ENCODE measurements at regions not wholly inside any gene's neighbourhood (a gene's known extent, or its start where the extent isn't known, plus 50 kb on each side); places are given as distances from the start of the nearest gene placed in this dataset.

GRCh38 chr16:79401157-79401556 lies 199.4 kb downstream of the MAF start:
- no peaks in the 10 kb centered on the region for H3K27me3 Mint-ChIP-seq
- POLR2A ChIA-PET: no interaction called here
- DNase-seq (no peak), ATAC-seq (ENCODE audit: low read depth) (no peak)
- H3K4me3 Mint-ChIP-seq: no peak overlapping the region
- intact Hi-C loops (cut with micrococcal nuclease): no loop called here
- H3K27ac Mint-ChIP-seq: no peak overlapping the region
- no peak for TF ChIP-seq CTCF (IDR thresholded peaks at IDR 0.05)
- CTCF ChIA-PET: no interaction called here
- no peaks in the 10 kb centered on the region for H3K4me1 Mint-ChIP-seq
- H3K9me3 Mint-ChIP-seq: no peaks in the 10 kb centered on the region
- H3K36me3 Mint-ChIP-seq (ENCODE audit: low read depth): no peaks in the 10 kb centered on the region

- no peaks in the 10 kb centered on the region for H3K9me3 Mint-ChIP-seq
- no peaks in the 10 kb centered on the region for H3K4me1 Mint-ChIP-seq
- CTCF ChIA-PET: no interaction called here
- POLR2A ChIA-PET: no interaction called here
- DNase-seq: no peak
- no peak overlapping the region for H3K27ac Mint-ChIP-seq
- H3K4me3 Mint-ChIP-seq: no peak overlapping the region
- intact Hi-C loops (cut with micrococcal nuclease): no loop called here
- ATAC-seq (ENCODE audit: low read depth): no peak
- H3K27me3 Mint-ChIP-seq: no peaks in the 10 kb centered on the region
- no peak for TF ChIP-seq CTCF (IDR thresholded peaks at IDR 0.05)
- no peaks in the 10 kb centered on the region for H3K36me3 Mint-ChIP-seq (ENCODE audit: low read depth)
These were observed 199.9 kb downstream of the MAF start for GRCh38 chr16:79400462-79401149.

- no peak for DNase-seq
- ChIA-PET CTCF (no interaction called here), POLR2A (no interaction called here)
- no peak overlapping the region for H3K27ac Mint-ChIP-seq
- H3K36me3 Mint-ChIP-seq (ENCODE audit: low read depth): no peaks in the 10 kb centered on the region
- no peaks in the 10 kb centered on the region for H3K4me1 Mint-ChIP-seq
- H3K4me3 Mint-ChIP-seq: no peak overlapping the region
- ATAC-seq (ENCODE audit: low read depth): no peak
- intact Hi-C loops (cut with micrococcal nuclease): no loop called here
- no peaks in the 10 kb centered on the region for H3K9me3 Mint-ChIP-seq
- TF ChIP-seq CTCF (IDR thresholded peaks at IDR 0.05): no peak
- peaks cover 8% of the 10 kb centered on the region for H3K27me3 Mint-ChIP-seq
These were observed 204.9 kb downstream of the MAF start for GRCh38 chr16:79395591-79395990.

GRCh38 chr16:79394206-79394605 lies 206.3 kb downstream of the MAF start:
- POLR2A ChIA-PET: no interaction called here
- no peaks in the 10 kb centered on the region for H3K36me3 Mint-ChIP-seq (ENCODE audit: low read depth)
- TF ChIP-seq CTCF (IDR thresholded peaks at IDR 0.05): no peak
- ATAC-seq (ENCODE audit: low read depth) (no peak), DNase-seq (no peak)
- H3K27ac Mint-ChIP-seq: no peak overlapping the region
- CTCF ChIA-PET: no interaction called here
- no peak overlapping the region for H3K4me3 Mint-ChIP-seq
- no peaks in the 10 kb centered on the region for H3K4me1 Mint-ChIP-seq
- no peaks in the 10 kb centered on the region for H3K9me3 Mint-ChIP-seq
- intact Hi-C loops (cut with micrococcal nuclease): no loop called here
- H3K27me3 Mint-ChIP-seq: peaks cover 8% of the 10 kb centered on the region

GRCh38 chr16:79393564-79393963 lies 207.0 kb downstream of the MAF start:
- Mint-ChIP-seq H3K4me3 (no peak overlapping the region), H3K36me3 (ENCODE audit: low read depth) (no peaks in the 10 kb centered on the region), H3K27me3 (peaks cover 8% of the 10 kb centered on the region), H3K4me1 (no peaks in the 10 kb centered on the region), H3K9me3 (no peaks in the 10 kb centered on the region), H3K27ac (no peak overlapping the region)
- POLR2A ChIA-PET: no interaction called here
- DNase-seq (no peak), ATAC-seq (ENCODE audit: low read depth) (no peak)
- no peak for TF ChIP-seq CTCF (IDR thresholded peaks at IDR 0.05)
- intact Hi-C loops (cut with micrococcal nuclease): no loop called here
- CTCF ChIA-PET: no interaction called here
